ENCODE measurements at regions not wholly inside any gene's neighbourhood (a gene's known extent, or its start where the extent isn't known, plus 50 kb on each side); places are given as distances from the start of the nearest gene placed in this dataset.

- H3K4me3 ChIP-seq (replicated peaks in 1 of 2; ENCODE audit: low read depth in 2 of 2, low read length in 2 of 2) = no peak overlapping the region
- no peak for TF ChIP-seq CTCF (IDR thresholded peaks at IDR 0.05; ENCODE audit: low read depth, low read length)
- no peak for DNase-seq (ENCODE audit: low read depth in 2 of 2)
These were observed 78.4 kb upstream of the S1PR1 start for GRCh38 chr1:101158424-101158823.

GRCh38 chr1:101154547-101154946, 82.3 kb upstream of the S1PR1 start:
- no peak overlapping the region for H3K4me3 ChIP-seq (replicated peaks in 1 of 2; ENCODE audit: low read depth in 2 of 2, low read length in 2 of 2)
- TF ChIP-seq CTCF (IDR thresholded peaks at IDR 0.05; ENCODE audit: low read depth, low read length) = no peak
- DNase-seq (ENCODE audit: low read depth in 2 of 2) = peak in 1 of 2 donors; percentile 4

GRCh38 chr1:101153692-101154091, 83.1 kb upstream of the S1PR1 start:
- TF ChIP-seq CTCF (IDR thresholded peaks at IDR 0.05; ENCODE audit: low read depth, low read length) = no peak
- no peak for DNase-seq (ENCODE audit: low read depth in 2 of 2)
- no peak overlapping the region for H3K4me3 ChIP-seq (replicated peaks in 1 of 2; ENCODE audit: low read depth in 2 of 2, low read length in 2 of 2)

GRCh38 chr1:101152633-101153032, 84.2 kb upstream of the S1PR1 start:
- no peak overlapping the region for H3K4me3 ChIP-seq (replicated peaks in 1 of 2; ENCODE audit: low read depth in 2 of 2, low read length in 2 of 2)
- no peak for TF ChIP-seq CTCF (IDR thresholded peaks at IDR 0.05; ENCODE audit: low read depth, low read length)
- DNase-seq (ENCODE audit: low read depth in 2 of 2) = no peak

- DNase-seq (ENCODE audit: low read depth in 2 of 2) = no peak
- H3K4me3 ChIP-seq (replicated peaks in 1 of 2; ENCODE audit: low read depth in 2 of 2, low read length in 2 of 2) = no peak overlapping the region
- no peak for TF ChIP-seq CTCF (IDR thresholded peaks at IDR 0.05; ENCODE audit: low read depth, low read length)
These were observed 85.5 kb upstream of the S1PR1 start for GRCh38 chr1:101151286-101151685.

GRCh38 chr1:101150670-101151069, 86.1 kb upstream of the S1PR1 start:
- H3K4me3 ChIP-seq (replicated peaks in 1 of 2; ENCODE audit: low read depth in 2 of 2, low read length in 2 of 2) = no peak overlapping the region
- TF ChIP-seq CTCF (IDR thresholded peaks at IDR 0.05; ENCODE audit: low read depth, low read length) = no peak
- DNase-seq (ENCODE audit: low read depth in 2 of 2) = peak in 1 of 2 donors; percentile 71

GRCh38 chr1:101150266-101150665, 86.6 kb upstream of the S1PR1 start:
- H3K4me3 ChIP-seq (replicated peaks in 1 of 2; ENCODE audit: low read depth in 2 of 2, low read length in 2 of 2) = no peak overlapping the region
- peak in 1 of 2 donors; percentile 25 for DNase-seq (ENCODE audit: low read depth in 2 of 2)
- TF ChIP-seq CTCF (IDR thresholded peaks at IDR 0.05; ENCODE audit: low read depth, low read length) = no peak
